NCI-H226 (cell line): ENCODE measurements at regions not wholly inside any gene's neighbourhood (a gene's known extent, or its start where the extent isn't known, plus 50 kb on each side); places are given as distances from the start of the nearest gene placed in this dataset.

Source experiments
- DNase-seq: peaks from one replicate; pipeline ENCODE4 v3.0.0-alpha.2; 2015

DNA sequence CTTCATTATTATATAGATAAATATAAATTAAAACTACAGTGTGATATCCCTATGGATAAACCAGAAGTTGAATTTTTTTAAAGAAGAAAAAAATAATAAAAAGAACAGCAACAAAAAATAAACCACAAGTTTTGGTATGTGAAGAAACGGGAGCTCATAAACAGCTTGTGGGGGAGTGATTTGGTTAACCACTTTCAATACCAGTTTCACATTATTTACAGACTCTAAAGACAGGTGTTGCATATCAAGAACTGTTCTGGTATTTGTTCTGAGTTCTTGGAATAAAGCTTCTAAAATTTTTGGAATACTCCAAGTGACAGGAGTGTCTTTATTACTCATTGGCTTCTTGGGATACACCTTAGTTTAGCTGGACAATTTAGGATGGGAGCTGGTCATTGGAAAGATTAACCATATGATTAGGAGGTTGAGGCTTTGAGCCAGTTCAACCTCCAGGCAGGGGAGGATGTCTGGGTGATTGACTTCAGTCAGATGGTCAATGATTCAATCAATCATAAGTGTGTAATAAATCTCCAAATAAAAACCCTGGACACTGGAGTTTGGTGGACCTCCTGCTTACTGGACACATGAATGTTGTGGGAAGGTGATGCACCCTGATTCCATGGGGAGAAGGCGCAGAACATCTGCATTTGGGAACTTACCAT lies 2223.1 kb upstream of the C9orf72 start:
- DNase-seq, result no peak

- no peak for DNase-seq
These were observed 2225.3 kb upstream of the C9orf72 start for GRCh38 chr9:29798599-29798998.

DNA sequence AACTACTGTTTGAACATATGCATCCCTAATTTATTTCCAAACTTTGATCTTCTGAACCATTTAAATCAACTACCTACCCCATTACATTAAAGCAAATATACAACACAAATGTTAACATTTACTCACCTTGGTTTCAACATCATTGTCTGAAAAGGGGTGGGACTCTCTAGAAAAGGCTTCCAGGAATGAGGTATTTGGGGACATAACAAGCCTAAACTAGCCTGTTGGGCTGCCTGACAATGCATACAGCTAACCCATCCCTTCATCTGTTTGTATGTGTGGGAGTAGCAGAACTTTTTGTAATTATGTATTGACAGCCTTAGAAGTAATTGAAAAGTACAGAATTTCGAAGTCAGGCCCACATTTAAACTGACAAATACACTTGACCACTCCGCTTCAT lies 2225.9 kb upstream of the C9orf72 start:
- no peak for DNase-seq

- DNase-seq, result no peak
These were observed 2227.5 kb upstream of the C9orf72 start for GRCh38 chr9:29800821-29801220.

DNA sequence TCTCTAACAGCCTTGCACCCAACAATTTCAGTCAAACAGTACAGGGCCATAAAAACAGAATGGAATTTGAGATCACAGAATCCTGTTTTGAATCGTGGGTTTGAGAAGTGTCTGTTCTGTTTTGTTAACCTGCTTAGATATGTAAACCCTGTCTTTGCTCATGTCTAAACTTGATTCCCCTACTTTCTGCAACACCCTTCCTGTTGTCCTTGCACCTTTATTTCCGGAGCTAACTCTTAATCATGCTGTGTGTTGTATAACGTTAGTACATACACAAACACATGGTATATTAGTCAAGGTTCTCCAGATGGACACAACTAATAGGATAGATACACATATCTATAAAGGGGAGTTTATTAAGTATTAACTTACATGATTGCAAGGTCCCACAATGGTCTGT lies 2229.2 kb upstream of the C9orf72 start:
- DNase-seq, result no peak

GRCh38 chr9:29806937-29807618 lies 2233.8 kb upstream of the C9orf72 start:
- no peak for DNase-seq

- DNase-seq, result no peak
These were observed 2243.8 kb upstream of the C9orf72 start for GRCh38 chr9:29816954-29817703.

- DNase-seq, result no peak
These were observed 2249.2 kb upstream of the C9orf72 start for GRCh38 chr9:29822458-29822857.

DNA sequence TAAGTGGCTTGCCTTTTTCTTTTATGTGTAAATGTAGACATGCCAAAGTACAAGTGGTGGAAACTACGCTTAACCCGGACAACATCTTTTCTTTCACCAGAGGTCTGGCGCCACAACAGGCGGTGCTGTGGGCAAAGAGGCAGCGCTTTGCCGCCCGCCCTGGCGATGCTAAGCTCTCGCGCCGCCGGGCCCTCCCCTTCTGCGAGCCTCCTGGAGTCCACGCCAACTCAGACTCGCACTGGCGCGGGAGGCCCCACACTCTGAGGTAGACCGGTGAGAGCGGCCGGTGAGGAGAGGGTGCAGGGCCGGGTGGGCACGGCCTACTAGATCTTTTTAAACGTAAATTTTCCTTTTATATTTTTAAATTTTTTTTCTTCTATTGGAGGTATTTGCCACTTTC lies 2253.1 kb upstream of the C9orf72 start:
- no peak for DNase-seq

GRCh38 chr9:29830821-29831220 lies 2257.5 kb upstream of the C9orf72 start:
- DNase-seq, result no peak

- no peak for DNase-seq
These were observed 2265.3 kb upstream of the C9orf72 start for GRCh38 chr9:29838491-29839020.

DNA sequence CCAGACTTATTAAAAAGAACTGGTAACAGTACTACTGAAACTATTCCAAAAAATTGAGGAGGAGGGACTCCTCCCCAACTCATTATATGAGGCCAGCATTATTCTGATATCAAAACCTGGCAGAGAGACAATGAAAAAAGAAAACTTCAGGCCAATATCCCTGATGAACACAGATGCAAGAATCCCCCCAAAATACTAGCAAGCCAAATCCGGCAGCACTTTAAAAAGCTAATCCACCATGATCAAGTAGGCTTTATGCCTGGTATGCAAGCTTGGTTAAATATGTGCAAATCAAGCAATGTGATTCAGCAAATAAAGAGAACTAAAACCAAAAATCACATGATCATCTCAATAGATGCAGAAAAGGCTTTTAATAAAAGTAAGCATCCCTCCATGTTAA lies 2271.0 kb upstream of the C9orf72 start:
- no peak for DNase-seq

- no peak for DNase-seq
These were observed 2277.4 kb upstream of the C9orf72 start for GRCh38 chr9:29850664-29851063.

GRCh38 chr9:29861803-29862202 lies 2288.5 kb upstream of the C9orf72 start:
- no peak for DNase-seq

GRCh38 chr9:29865764-29866313 lies 2292.6 kb upstream of the C9orf72 start:
- no peak for DNase-seq

DNA sequence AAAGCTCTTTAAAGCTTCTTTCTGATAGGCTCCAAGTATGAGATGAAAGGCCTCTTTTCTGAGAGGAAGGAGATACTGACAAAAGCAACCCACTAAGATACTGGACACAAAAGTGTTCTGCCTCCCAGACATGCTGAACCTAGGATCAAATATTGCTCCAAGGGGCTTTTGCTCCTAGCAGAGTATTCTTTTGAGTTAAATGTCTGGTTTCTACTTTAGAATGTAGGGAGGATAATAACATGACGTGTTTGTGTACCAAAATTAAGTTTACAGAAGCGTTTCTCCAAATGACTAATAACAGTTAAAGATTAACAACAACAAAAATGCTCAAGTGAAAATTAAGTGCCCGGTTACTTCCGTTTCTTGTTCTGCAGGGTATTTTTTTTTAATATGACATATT lies 2293.3 kb upstream of the C9orf72 start:
- no peak for DNase-seq

- no peak for DNase-seq
These were observed 2300.3 kb upstream of the C9orf72 start for GRCh38 chr9:29873579-29873978.

GRCh38 chr9:29875547-29875946 lies 2302.3 kb upstream of the C9orf72 start:
- DNase-seq, result no peak

DNA sequence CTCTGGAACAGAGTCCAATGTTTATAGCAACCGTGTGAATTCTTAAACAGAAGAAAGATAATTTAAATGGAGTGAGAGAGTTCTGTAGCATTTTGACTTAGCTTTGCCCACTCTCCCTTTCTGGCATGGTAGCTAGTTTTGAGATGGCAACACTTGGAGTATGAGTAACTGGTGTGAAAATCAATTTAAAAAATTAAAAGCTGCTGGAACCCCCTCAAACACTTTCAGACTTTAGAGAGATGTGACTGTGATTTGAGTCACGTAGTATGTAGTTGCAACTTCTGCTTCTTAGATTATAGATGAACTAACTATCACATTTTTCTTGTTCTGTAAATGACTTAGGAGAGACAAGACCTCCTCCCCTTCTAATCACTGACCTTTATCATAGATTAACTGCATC lies 2309.5 kb upstream of the C9orf72 start:
- no peak for DNase-seq

DNA sequence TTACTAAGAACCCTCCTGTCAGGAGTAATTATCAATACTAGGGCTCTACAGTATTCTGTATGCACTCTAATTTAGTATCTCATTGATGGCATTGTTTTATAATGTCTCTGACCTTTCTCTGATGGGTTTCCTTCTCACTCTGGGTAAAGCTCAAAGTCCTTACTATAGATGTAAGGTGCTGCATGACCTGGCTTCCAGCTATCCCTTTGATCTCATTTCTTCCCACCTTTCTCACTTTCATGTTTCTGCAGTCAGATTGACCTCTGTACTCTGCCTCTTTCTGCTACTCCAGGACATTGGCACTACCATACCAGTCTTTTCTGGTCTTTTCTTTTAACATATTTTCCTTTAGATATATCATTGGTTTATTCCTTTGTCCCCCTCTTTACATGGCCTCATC lies 2332.8 kb upstream of the C9orf72 start:
- no peak for DNase-seq

- DNase-seq, result no peak
These were observed 2354.8 kb upstream of the C9orf72 start for GRCh38 chr9:29928072-29928471.

GRCh38 chr9:29939559-29939958 lies 2366.3 kb upstream of the C9orf72 start:
- DNase-seq, result no peak

- peak; percentile 11 for DNase-seq
These were observed 2371.7 kb upstream of the C9orf72 start for GRCh38 chr9:29945012-29945411.

- DNase-seq, result no peak
These were observed 2385.2 kb upstream of the C9orf72 start for GRCh38 chr9:29958469-29958868.
